Stimulated activated naive CD8-positive, alpha-beta T cell treated with anti-CD3 and anti-CD28 coated beads, Interleukin-15, Interleukin-2, amounts not matched to agents 100 ng/mL and 50 ng/mL, for 24 hours (primary cell): ENCODE measurements at regions not wholly inside any gene's neighbourhood (a gene's known extent, or its start where the extent isn't known, plus 50 kb on each side); places are given as distances from the start of the nearest gene placed in this dataset.
A peak's percentile ranks its signal among the peaks of the same experiment; 100 is the strongest.
"Not testable (repeated sequence)": the region's sequence is repeated elsewhere in the genome, so short reads cannot be mapped to it uniquely, and the experiment has no call there.

Experiments
- H3K27ac Mint-ChIP-seq: one replicate; pipeline ENCODE4 v1.8.0; 2021; ENCODE audit warnings: mild to moderate bottlenecking, mixed read lengths
- H3K27me3 Mint-ChIP-seq: one replicate; pipeline ENCODE4 v1.8.0; 2021; ENCODE audit warnings: mixed read lengths
- H3K36me3 Mint-ChIP-seq: one replicate; pipeline ENCODE4 v1.8.0; 2021; ENCODE audit warnings: low read depth, mixed read lengths
- H3K4me1 Mint-ChIP-seq: one replicate; pipeline ENCODE4 v1.8.0; 2021; ENCODE audit warnings: low read depth, mixed read lengths
- H3K4me3 Mint-ChIP-seq: one replicate; pipeline ENCODE4 v1.8.0; 2021; ENCODE audit warnings: mild to moderate bottlenecking, mixed read lengths
- H3K9me3 Mint-ChIP-seq: one replicate; pipeline ENCODE4 v1.8.0; 2021; ENCODE audit warnings: mixed read lengths

DNA sequence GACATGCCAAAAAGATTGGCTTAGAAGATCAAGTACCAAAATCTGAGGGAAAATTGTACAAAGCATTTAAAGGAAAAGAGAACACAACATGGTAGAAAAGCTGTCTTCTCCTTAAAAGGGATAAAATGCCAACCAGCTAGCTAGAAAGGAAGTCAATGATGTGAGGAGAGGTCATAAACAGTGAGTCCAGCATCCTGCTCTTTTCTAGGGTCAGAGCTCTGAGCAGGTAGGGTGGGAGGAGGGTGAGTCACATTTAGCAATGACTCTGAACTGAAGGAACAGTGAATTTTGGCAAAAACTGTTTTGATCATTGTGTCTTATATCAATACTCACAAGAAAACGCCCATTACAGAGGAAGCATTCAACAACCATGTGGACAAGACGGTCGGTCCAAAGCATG, 322.3 kb downstream of the DAD1 start:
- H3K4me3 Mint-ChIP-seq = peak overlapping the region; percentile 7

DNA sequence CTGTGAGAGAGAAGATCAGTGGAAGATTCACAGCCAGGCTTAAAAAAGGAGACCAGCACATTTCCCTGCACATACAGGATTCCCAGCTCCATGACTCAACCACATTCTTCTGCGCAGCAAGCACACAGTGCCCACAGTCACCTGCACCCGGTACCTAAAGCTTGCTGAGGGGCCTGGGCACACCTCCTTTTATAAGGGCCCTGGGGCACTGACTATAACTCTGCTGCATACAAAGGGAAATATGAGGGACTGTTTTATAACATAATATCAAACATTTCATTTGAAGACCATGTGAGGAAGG, 322.9 kb downstream of the DAD1 start:
- Mint-ChIP-seq H3K9me3 (no peaks in the 10 kb centered on the region), H3K4me1 (peaks cover 3% of the 10 kb centered on the region), H3K27ac (peak overlapping the region; percentile 52), H3K27me3 (no peaks in the 10 kb centered on the region), H3K36me3 (no peaks in the 10 kb centered on the region), H3K4me3 (peak overlapping the region; percentile 13)

More for the DNA sequence above, 322.3 kb downstream of the DAD1 start:
- Mint-ChIP-seq H3K4me1 (peaks cover 3% of the 10 kb centered on the region), H3K9me3 (no peaks in the 10 kb centered on the region), H3K27ac (peak overlapping the region; percentile 55), H3K27me3 (no peaks in the 10 kb centered on the region), H3K36me3 (no peaks in the 10 kb centered on the region)

DNA sequence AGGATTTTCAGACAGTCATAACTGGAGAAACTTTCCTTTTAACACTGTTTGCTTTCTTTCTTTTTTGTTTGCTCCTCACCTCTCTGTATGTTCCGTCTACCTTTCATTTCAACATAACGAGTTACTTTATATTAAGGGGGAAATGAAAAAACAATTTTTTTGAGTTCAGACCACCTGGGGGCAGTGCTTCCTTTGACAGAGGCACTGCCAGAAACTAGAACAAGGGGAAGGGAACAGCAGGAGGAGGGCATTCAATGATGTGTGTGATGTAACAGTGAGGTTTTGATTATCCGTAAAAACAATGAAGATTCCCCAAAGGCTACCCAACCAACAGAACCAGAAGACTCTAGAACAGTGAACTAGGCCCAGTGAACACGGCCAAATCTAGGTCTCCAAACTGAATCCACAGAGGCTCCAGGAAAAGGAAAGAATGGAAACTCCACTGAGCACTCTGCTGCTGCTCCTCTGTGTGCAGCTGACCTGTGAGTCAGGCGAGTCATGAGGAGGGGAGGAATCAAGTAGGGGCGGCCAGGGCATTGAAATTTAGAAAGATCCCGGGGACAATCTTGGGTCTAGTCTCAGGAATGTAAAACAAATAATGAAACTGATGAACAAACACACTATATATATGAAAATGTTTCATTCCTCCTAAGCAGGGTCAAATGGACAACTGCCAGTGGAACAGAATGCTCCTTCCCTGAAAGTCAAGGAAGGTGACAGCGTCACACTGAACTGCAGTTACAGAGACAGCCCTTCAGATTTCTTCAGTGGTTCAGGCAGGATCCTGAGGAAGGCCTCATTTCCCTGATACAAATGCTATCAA, 323.5 kb downstream of the DAD1 start:
- H3K36me3 Mint-ChIP-seq = no peaks in the 10 kb centered on the region
- H3K27me3 Mint-ChIP-seq = no peaks in the 10 kb centered on the region
- H3K4me3 Mint-ChIP-seq = peak overlapping the region; percentile 48

DNA sequence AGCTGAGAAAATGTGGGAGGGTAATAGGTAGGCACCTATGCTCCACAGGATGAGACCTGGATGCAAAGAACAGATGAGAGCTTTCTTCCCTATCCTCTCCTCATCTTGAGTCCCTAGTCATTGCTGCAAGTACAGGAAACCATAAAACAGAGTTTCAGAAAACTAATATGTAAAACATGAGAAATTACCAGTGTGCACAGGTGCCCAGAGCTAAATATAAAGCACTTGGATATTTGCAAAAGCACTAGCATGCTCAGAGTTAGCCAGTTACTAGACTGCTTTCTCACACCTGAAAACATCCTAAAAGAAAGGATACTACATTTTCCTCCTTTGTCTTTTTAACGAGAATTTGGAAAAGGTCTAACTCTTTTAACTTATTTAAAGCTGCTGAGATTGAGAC, 324.3 kb downstream of the DAD1 start:
- Mint-ChIP-seq H3K4me1 (peaks cover 3% of the 10 kb centered on the region), H3K9me3 (no peaks in the 10 kb centered on the region), H3K27me3 (no peaks in the 10 kb centered on the region), H3K36me3 (no peaks in the 10 kb centered on the region), H3K27ac (no peak overlapping the region), H3K4me3 (no peak overlapping the region)

More for the DNA sequence above, 323.5 kb downstream of the DAD1 start:
- H3K27ac Mint-ChIP-seq = peak overlapping the region; percentile 52
- H3K4me1 Mint-ChIP-seq = peaks cover 3% of the 10 kb centered on the region
- H3K9me3 Mint-ChIP-seq = no peaks in the 10 kb centered on the region

DNA sequence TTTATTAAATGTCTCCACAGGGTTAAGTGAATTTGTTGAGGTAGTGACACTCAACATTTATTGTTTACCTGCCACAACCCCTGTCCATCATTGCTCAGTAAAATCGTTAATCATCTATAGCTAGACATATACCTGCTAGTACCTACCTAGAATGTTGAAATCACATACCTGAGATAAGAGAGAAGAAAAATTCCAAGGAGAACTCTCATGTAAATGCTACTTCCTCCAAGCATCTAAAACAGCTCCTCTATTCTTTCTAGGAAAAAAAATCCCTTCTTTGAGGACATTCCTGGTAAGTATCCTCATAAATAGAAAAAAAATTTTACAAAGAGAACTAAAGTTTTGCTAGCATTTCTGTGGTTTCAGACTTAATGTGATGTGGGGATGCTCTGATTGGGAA, 325.1 kb downstream of the DAD1 start:
- no peak overlapping the region for H3K4me3 Mint-ChIP-seq
- no peaks in the 10 kb centered on the region for H3K9me3 Mint-ChIP-seq
- no peaks in the 10 kb centered on the region for H3K36me3 Mint-ChIP-seq
- peaks cover 1% of the 10 kb centered on the region for H3K4me1 Mint-ChIP-seq
- no peaks in the 10 kb centered on the region for H3K27me3 Mint-ChIP-seq
- H3K27ac Mint-ChIP-seq = no peak overlapping the region

DNA sequence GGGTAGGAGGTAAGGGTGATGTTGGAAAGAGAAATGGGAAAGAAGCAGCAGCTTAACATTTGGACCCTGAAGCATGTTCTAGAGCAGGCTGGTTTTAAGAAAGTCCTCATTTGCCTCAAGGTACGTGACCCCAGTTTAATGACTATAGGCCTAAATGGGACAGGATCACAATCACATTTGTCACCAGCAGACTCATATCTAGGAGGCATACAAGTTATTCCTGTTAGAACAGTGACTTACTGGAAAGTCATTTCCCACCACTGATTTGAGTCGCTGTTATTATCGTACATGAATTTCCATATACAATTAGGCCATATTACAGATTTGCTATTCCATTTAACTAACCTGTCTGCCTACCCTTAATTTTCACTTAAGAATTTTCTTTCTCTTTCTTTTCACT, 326.1 kb downstream of the DAD1 start:
- H3K9me3 Mint-ChIP-seq = no peaks in the 10 kb centered on the region
- no peak overlapping the region for H3K4me3 Mint-ChIP-seq
- H3K27me3 Mint-ChIP-seq = no peaks in the 10 kb centered on the region
- no peaks in the 10 kb centered on the region for H3K4me1 Mint-ChIP-seq
- H3K27ac Mint-ChIP-seq = no peak overlapping the region
- H3K36me3 Mint-ChIP-seq = no peaks in the 10 kb centered on the region

DNA sequence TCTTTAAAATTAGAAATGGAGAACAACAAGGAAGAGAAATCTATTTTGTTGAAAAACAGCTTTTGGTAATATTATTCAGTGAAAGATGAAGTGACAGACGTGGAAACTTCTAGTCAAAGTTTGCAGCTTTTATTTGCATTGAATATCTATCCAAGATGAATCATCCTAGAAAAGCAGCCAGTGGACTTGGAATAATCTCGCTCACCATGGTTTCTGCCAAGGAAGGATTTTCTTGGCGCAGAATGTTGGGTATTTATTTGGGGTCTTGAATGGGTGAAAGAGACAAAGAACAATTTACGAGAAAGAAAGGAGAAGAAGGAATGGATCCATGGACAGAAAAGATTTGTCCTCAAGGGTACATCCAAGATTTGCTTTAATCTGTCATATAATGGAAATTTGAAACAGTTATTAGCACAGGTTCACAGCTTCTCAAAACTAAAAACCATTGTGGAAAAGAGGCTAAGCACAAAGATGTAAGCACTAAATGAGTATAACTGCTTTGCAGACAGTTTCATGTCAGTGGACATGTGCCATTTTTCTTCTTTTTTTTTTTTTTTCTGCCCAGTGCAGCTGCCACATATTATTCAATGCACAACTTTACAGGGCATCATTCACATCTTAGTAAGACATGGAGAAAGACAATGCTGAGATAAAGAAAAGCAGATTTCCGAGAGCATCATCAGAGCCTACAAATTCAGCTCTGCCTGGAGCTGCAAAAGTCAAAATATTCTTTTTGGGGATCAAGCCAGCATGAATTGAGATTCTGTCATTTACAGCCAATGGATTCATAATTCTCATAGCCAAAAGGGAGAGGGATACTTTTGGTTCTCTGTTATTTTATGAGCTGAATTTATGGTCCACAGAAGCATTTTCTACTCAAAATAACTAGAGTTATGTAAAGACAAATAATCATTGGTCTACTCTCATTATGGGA, 333.7 kb downstream of the DAD1 start:
- no peak overlapping the region for H3K27ac Mint-ChIP-seq
- H3K9me3 Mint-ChIP-seq = no peaks in the 10 kb centered on the region
- H3K4me3 Mint-ChIP-seq = no peak overlapping the region
- peaks cover 3% of the 10 kb centered on the region for H3K27me3 Mint-ChIP-seq
- no peaks in the 10 kb centered on the region for H3K36me3 Mint-ChIP-seq
- H3K4me1 Mint-ChIP-seq = no peaks in the 10 kb centered on the region

DNA sequence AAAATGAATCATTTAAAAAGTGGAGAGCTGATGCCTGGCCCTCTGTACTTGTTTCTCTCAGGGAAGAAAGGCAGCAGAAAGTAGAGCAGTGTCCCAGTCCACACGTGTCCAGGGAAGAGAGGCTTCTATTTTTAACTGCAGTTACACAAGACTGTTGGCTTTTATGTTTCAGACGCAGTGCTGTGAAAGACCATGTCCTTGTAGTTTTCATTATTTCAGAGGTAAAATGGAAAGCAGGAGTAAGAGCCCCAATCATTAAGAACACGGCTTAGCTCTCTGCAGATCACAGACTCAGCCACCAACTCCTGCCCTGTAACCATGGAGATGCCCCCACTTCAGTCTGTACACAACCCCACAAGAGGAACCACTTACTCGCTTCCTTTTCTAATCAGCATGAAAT, 336.3 kb downstream of the DAD1 start:
- Mint-ChIP-seq H3K36me3 (no peaks in the 10 kb centered on the region), H3K9me3 (no peaks in the 10 kb centered on the region), H3K4me1 (no peaks in the 10 kb centered on the region), H3K27me3 (peaks cover 4% of the 10 kb centered on the region), H3K4me3 (no peak overlapping the region), H3K27ac (no peak overlapping the region)

DNA sequence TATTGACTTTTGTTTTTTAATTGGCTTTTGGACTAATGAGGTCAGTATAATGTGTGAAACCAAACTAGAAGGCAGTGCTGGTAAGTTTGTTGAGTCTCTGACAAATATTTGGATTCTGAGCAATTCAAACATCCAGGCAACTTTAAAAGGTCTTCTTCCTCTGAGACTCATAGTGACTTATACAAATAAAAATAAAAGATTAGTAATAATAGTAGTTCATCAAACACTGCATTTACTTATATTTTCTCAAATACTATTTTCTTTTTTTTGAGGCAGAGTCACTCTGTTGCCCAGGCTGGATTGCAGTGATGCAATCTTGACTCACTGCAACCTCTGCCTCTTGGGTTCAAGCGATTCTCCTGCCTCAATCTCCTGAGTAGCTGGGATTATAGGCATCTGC, 337.9 kb downstream of the DAD1 start:
- Mint-ChIP-seq H3K27ac (no peak overlapping the region), H3K36me3 (no peaks in the 10 kb centered on the region), H3K27me3 (peaks cover 4% of the 10 kb centered on the region), H3K4me1 (no peaks in the 10 kb centered on the region), H3K9me3 (no peaks in the 10 kb centered on the region), H3K4me3 (no peak overlapping the region)

DNA sequence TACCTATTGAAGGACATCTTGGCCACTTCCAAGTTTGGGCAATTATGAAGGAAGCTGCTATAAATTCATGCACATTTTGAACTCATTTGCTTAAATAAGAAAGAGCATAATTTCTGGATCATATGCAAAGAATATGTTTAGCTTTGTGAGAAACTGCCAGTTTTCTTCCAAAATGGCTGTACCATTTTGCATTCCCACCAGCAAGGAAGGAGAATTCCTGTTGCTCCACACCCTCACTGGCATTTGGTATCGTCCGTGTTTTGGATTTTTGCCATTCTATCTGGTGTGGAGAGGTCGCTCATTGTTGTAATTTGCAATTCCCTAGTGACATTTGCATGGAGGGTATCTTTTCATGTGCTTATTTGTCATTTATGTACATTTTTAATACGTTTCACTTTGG, 339.3 kb downstream of the DAD1 start:
- H3K4me1 Mint-ChIP-seq = no peaks in the 10 kb centered on the region
- no peaks in the 10 kb centered on the region for H3K36me3 Mint-ChIP-seq
- H3K27me3 Mint-ChIP-seq = peaks cover 4% of the 10 kb centered on the region
- H3K4me3 Mint-ChIP-seq = no peak overlapping the region
- no peak overlapping the region for H3K27ac Mint-ChIP-seq
- H3K9me3 Mint-ChIP-seq = no peaks in the 10 kb centered on the region

DNA sequence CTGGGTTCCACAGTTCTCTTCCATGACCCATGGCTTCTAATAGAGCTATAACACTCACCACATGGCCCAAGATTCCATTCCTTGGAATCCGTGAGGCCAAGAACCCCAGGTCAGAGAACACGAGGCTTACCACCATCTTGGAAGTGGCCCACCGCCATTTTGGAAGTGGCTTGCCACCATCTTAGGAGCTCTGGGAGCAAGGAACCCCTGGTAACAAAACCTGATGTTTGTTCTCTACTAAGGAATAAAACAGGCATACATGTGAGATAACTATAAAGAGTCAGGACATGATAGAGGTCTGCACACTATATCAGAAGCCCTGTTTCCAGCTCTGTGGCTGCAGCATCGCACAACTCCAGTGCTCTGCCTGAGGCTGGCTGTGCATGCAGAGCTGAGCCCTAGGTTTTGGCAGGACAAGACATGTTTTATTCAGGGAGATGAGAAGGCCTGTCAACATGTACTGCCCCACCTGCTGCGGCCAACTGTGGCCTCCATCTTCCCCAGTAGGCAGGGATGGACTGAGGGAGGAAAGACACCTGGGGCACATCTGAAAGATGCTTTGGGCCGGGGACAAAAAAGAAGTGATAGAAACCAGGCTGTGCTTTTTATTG, 344.9 kb downstream of the DAD1 start:
- H3K27me3 Mint-ChIP-seq = no peaks in the 10 kb centered on the region
- no peaks in the 10 kb centered on the region for H3K9me3 Mint-ChIP-seq
- H3K27ac Mint-ChIP-seq = no peak overlapping the region
- H3K36me3 Mint-ChIP-seq = no peaks in the 10 kb centered on the region
- H3K4me3 Mint-ChIP-seq = no peak overlapping the region
- H3K4me1 Mint-ChIP-seq = no peaks in the 10 kb centered on the region

DNA sequence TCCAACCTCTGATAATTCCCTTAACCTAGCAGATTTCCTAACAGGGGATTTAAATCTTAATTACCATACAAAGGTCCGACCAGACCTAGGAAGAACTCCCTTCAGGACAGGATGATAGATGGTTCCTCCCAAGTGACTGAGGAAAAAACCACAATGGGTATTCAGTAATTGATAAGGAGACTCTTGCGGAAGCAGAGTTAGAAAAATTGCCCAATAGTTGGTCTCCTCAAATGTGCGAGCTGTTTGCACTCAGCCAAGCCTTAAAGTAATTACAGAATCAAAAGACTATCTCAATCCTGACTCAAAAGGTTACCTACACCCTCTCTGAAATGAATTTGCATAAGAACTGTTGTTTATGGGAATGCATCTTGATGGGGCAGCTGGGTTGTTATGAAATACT, 350.7 kb downstream of the DAD1 start:
- H3K27me3 Mint-ChIP-seq = not testable (repeated sequence)

DNA sequence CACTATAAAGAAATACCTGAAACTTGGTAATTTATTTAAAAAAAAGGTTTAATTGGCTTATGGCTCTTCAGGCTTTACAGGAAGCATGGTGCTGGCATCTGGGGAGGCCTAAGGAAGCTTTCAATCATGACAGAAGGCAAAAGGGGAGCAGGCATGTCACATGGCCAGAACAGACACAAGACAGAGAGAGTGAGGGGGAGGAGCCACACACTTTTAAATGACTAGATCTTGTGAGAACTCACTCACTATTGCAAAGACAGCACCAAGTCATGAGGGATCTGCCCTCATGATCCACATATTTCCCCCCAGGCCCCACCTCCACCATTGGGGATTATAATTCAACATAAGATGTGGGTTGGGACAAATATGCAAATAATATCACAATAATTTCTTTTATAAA, 355.6 kb downstream of the DAD1 start:
- no peaks in the 10 kb centered on the region for H3K36me3 Mint-ChIP-seq
- H3K27ac Mint-ChIP-seq = no peak overlapping the region
- H3K9me3 Mint-ChIP-seq = no peaks in the 10 kb centered on the region
- no peak overlapping the region for H3K4me3 Mint-ChIP-seq
- H3K4me1 Mint-ChIP-seq = peaks cover 28% of the 10 kb centered on the region
- no peaks in the 10 kb centered on the region for H3K27me3 Mint-ChIP-seq

More for the DNA sequence above, 350.7 kb downstream of the DAD1 start:
- not testable (repeated sequence) for H3K27ac Mint-ChIP-seq, H3K9me3 Mint-ChIP-seq, H3K4me3 Mint-ChIP-seq, H3K4me1 Mint-ChIP-seq, H3K36me3 Mint-ChIP-seq

DNA sequence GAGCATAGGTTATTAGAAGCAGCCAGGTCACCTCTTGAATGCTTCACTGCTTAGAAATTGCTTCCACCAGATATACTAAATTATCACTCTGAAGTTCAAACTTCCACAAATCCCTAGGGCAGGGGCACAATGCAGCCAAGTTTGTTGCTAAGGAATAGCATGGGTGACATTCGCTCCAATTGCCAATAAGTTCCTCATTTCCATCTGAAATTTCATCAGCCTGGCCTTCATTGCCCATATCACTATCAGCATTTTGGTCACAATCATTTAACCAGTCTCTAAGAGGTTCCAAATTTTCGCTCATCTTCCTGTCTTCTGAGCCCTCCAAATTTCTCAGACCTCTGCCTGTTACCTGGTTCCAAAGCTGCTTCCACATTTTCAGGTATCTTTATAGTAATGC, 356.1 kb downstream of the DAD1 start:
- H3K4me1 Mint-ChIP-seq = peaks cover 28% of the 10 kb centered on the region
- H3K9me3 Mint-ChIP-seq = no peaks in the 10 kb centered on the region
- H3K4me3 Mint-ChIP-seq = no peak overlapping the region
- no peaks in the 10 kb centered on the region for H3K36me3 Mint-ChIP-seq
- H3K27me3 Mint-ChIP-seq = no peaks in the 10 kb centered on the region
- H3K27ac Mint-ChIP-seq = no peak overlapping the region

DNA sequence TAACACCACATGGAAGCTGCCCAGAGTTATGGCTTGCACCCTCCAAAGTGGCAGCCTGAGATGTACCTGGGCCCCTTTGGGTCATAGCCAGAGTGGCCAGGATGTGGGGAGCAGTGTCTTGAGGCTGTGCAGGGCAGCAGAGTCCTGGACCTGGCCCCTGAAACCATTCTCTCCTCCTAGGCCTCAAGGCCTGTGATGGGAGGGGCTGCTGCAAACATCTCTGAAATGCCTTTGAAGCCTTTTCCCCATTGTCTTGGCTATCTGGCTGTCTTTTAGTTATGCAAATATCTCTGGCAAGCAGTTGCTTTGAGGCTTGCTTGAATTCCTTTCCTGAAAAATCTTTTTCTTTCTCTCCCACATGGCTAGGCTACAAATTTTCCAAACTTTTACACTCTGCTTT, 356.5 kb downstream of the DAD1 start:
- no peaks in the 10 kb centered on the region for H3K27me3 Mint-ChIP-seq
- no peaks in the 10 kb centered on the region for H3K36me3 Mint-ChIP-seq
- H3K27ac Mint-ChIP-seq = no peak overlapping the region
- H3K4me1 Mint-ChIP-seq = peaks cover 28% of the 10 kb centered on the region
- H3K9me3 Mint-ChIP-seq = no peaks in the 10 kb centered on the region
- no peak overlapping the region for H3K4me3 Mint-ChIP-seq
